HG03103 (cell line): ENCODE measurements at regions not wholly inside any gene's neighbourhood (a gene's known extent, or its start where the extent isn't known, plus 50 kb on each side); places are given as distances from the start of the nearest gene placed in this dataset.

Experiments used
- ATAC-seq: cut with Tn5 transposase; IDR thresholded peaks from one replicate; pipeline ENCODE4 v1.9.1; 2021; ENCODE audit warnings: low read depth; ENCODE audit not compliant: unreplicated experiment

- no peak for ATAC-seq
Observed at GRCh38 chr2:6325616-6326015, 540.1 kb downstream of the CMPK2 start.

GRCh38 chr2:6326958-6327357 is 538.7 kb downstream of the CMPK2 start:
- no peak for ATAC-seq

- no peak for ATAC-seq
Observed at GRCh38 chr2:6336752-6337471, 528.8 kb downstream of the CMPK2 start.

GRCh38 chr2:6337472-6337820 is 528.3 kb downstream of the CMPK2 start:
- ATAC-seq: no peak

GRCh38 chr2:6341588-6342129 is 524.0 kb downstream of the CMPK2 start:
- ATAC-seq: no peak

GRCh38 chr2:6342273-6342920 is 523.3 kb downstream of the CMPK2 start:
- ATAC-seq: no peak

- ATAC-seq: no peak
Observed at GRCh38 chr2:6343076-6343475, 522.6 kb downstream of the CMPK2 start.

- ATAC-seq: peak; percentile 73
Observed at GRCh38 chr2:6352247-6352646, 513.5 kb downstream of the CMPK2 start.

- ATAC-seq: no peak
Observed at GRCh38 chr2:6352906-6353515, 512.7 kb downstream of the CMPK2 start.

GRCh38 chr2:6353669-6354068 is 512.0 kb downstream of the CMPK2 start:
- ATAC-seq: peak; percentile 57

GRCh38 chr2:6354546-6354945 is 511.2 kb downstream of the CMPK2 start:
- no peak for ATAC-seq

GRCh38 chr2:6355886-6356761 is 509.6 kb downstream of the CMPK2 start:
- ATAC-seq: no peak

- ATAC-seq: no peak
Observed at GRCh38 chr2:6358546-6358945, 507.2 kb downstream of the CMPK2 start.

GRCh38 chr2:6358985-6359384 is 506.7 kb downstream of the CMPK2 start:
- no peak for ATAC-seq

- no peak for ATAC-seq
Observed at GRCh38 chr2:6359964-6360363, 505.7 kb downstream of the CMPK2 start.

GRCh38 chr2:6362671-6363450 is 502.8 kb downstream of the CMPK2 start:
- no peak for ATAC-seq

GRCh38 chr2:6368281-6368680 is 497.4 kb downstream of the CMPK2 start:
- no peak for ATAC-seq

- ATAC-seq: no peak
Observed at GRCh38 chr2:6369266-6369665, 496.4 kb downstream of the CMPK2 start.

GRCh38 chr2:6370753-6371551 is 494.8 kb downstream of the CMPK2 start:
- no peak for ATAC-seq
